ENCODE measurements at regions not wholly inside any gene's neighbourhood (a gene's known extent, or its start where the extent isn't known, plus 50 kb on each side); places are given as distances from the start of the nearest gene placed in this dataset.

DNA sequence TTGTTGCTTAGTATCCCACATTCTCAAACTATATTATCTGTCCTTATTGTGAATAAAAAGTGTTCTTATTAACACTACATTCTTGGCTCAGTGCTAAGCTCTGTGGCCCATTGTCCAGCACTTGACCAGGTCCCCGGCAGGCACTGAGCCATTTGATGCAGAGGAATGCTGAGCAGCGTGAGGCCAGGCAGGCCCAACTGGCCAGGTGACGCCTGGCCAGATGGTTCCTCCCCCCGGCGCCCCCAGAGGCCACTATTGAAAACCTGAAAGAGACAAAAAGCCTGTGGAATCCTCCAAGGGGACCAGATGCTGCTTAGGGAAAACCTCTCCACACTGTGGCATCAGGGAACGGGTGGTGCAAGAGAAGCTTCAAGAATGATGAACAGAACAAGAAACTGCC, 597.5 kb upstream of the JAG1 start:
- TF ChIP-seq, protein P1, sequence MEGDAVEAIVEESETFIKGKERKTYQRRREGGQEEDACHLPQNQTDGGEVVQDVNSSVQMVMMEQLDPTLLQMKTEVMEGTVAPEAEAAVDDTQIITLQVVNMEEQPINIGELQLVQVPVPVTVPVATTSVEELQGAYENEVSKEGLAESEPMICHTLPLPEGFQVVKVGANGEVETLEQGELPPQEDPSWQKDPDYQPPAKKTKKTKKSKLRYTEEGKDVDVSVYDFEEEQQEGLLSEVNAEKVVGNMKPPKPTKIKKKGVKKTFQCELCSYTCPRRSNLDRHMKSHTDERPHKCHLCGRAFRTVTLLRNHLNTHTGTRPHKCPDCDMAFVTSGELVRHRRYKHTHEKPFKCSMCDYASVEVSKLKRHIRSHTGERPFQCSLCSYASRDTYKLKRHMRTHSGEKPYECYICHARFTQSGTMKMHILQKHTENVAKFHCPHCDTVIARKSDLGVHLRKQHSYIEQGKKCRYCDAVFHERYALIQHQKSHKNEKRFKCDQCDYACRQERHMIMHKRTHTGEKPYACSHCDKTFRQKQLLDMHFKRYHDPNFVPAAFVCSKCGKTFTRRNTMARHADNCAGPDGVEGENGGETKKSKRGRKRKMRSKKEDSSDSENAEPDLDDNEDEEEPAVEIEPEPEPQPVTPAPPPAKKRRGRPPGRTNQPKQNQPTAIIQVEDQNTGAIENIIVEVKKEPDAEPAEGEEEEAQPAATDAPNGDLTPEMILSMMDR (IDR thresholded peaks at IDR 0.05; ENCODE audit: low read depth, low read length) = no peak
- TF ChIP-seq EZH2phosphoT487 (IDR thresholded peaks at IDR 0.05; ENCODE audit: low read depth) = no peak

Data from OCI-LY3 (cell line).